ENCODE measurements at regions not wholly inside any gene's neighbourhood (a gene's known extent, or its start where the extent isn't known, plus 50 kb on each side); places are given as distances from the start of the nearest gene placed in this dataset.

- Histone ChIP-seq H3K4me3 (ENCODE audit: low read length in 3 of 3) (no peak overlapping the region), H3K27me3 (ENCODE audit: control insufficient read depth in 3 of 3, insufficient read depth in 3 of 3, low read length in 3 of 3) (peaks cover 2 to 17% (median 4%) of the 10 kb centered on the region in 3 donors), H3K27ac (ENCODE audit: low read depth, low read length) (no peak overlapping the region), H3K4me1 (ENCODE audit: control insufficient read depth in 3 of 3, insufficient read depth in 3 of 3, low read length in 3 of 3) (no peaks in the 10 kb centered on the region), H3K9me3 (ENCODE audit: control insufficient read depth in 3 of 3, low read length in 3 of 3) (peaks cover 0 to 2% (median 0%) of the 10 kb centered on the region in 3 donors), H3K36me3 (ENCODE audit: control insufficient read depth in 3 of 3, insufficient read depth in 3 of 3, low read length in 3 of 3) (no peaks in the 10 kb centered on the region), H3K9ac (ENCODE audit: low read depth in 1 of 3, low read length in 3 of 3) (no peak overlapping the region)
These were observed 148.3 kb upstream of the IRX3 start for GRCh38 chr16:54434859-54435258.

GRCh38 chr16:54432897-54433229 is 146.3 kb upstream of the IRX3 start:
- Histone ChIP-seq H3K4me1 (ENCODE audit: control insufficient read depth in 3 of 3, insufficient read depth in 3 of 3, low read length in 3 of 3) (no peaks in the 10 kb centered on the region), H3K27ac (ENCODE audit: low read depth, low read length) (no peak overlapping the region), H3K4me3 (ENCODE audit: low read length in 3 of 3) (no peak overlapping the region), H3K9ac (ENCODE audit: low read depth in 1 of 3, low read length in 3 of 3) (no peak overlapping the region), H3K27me3 (ENCODE audit: control insufficient read depth in 3 of 3, insufficient read depth in 3 of 3, low read length in 3 of 3) (peaks cover 6 to 16% (median 13%) of the 10 kb centered on the region in 3 donors), H3K9me3 (ENCODE audit: control insufficient read depth in 3 of 3, low read length in 3 of 3) (peaks cover 0 to 4% (median 0%) of the 10 kb centered on the region in 3 donors), H3K36me3 (ENCODE audit: control insufficient read depth in 3 of 3, insufficient read depth in 3 of 3, low read length in 3 of 3) (no peaks in the 10 kb centered on the region)

GRCh38 chr16:54431997-54432896 is 145.7 kb upstream of the IRX3 start:
- no peak overlapping the region for H3K27ac ChIP-seq (ENCODE audit: low read depth, low read length)
- peaks cover 6 to 13% (median 10%) of the 10 kb centered on the region in 3 donors for H3K27me3 ChIP-seq (ENCODE audit: control insufficient read depth in 3 of 3, insufficient read depth in 3 of 3, low read length in 3 of 3)
- H3K36me3 ChIP-seq (ENCODE audit: control insufficient read depth in 3 of 3, insufficient read depth in 3 of 3, low read length in 3 of 3): no peaks in the 10 kb centered on the region
- no peaks in the 10 kb centered on the region for H3K4me1 ChIP-seq (ENCODE audit: control insufficient read depth in 3 of 3, insufficient read depth in 3 of 3, low read length in 3 of 3)
- H3K4me3 ChIP-seq (ENCODE audit: low read length in 3 of 3): no peak overlapping the region
- H3K9me3 ChIP-seq (ENCODE audit: control insufficient read depth in 3 of 3, low read length in 3 of 3): peaks cover 0 to 4% (median 0%) of the 10 kb centered on the region in 3 donors
- H3K9ac ChIP-seq (ENCODE audit: low read depth in 1 of 3, low read length in 3 of 3): no peak overlapping the region

- Histone ChIP-seq H3K9me3 (ENCODE audit: control insufficient read depth in 3 of 3, low read length in 3 of 3) (peaks cover 0 to 4% (median 0%) of the 10 kb centered on the region in 3 donors), H3K9ac (ENCODE audit: low read depth in 1 of 3, low read length in 3 of 3) (no peak overlapping the region), H3K27ac (ENCODE audit: low read depth, low read length) (no peak overlapping the region), H3K27me3 (ENCODE audit: control insufficient read depth in 3 of 3, insufficient read depth in 3 of 3, low read length in 3 of 3) (peaks cover 6 to 13% (median 8%) of the 10 kb centered on the region in 3 donors), H3K36me3 (ENCODE audit: control insufficient read depth in 3 of 3, insufficient read depth in 3 of 3, low read length in 3 of 3) (no peaks in the 10 kb centered on the region), H3K4me1 (ENCODE audit: control insufficient read depth in 3 of 3, insufficient read depth in 3 of 3, low read length in 3 of 3) (no peaks in the 10 kb centered on the region), H3K4me3 (ENCODE audit: low read length in 3 of 3) (no peak overlapping the region)
These were observed 144.7 kb upstream of the IRX3 start for GRCh38 chr16:54431041-54431996.

GRCh38 chr16:54430491-54431030 is 144.0 kb upstream of the IRX3 start:
- no peak overlapping the region for H3K9ac ChIP-seq (ENCODE audit: low read depth in 1 of 3, low read length in 3 of 3)
- no peaks in the 10 kb centered on the region for H3K4me1 ChIP-seq (ENCODE audit: control insufficient read depth in 3 of 3, insufficient read depth in 3 of 3, low read length in 3 of 3)
- H3K27ac ChIP-seq (ENCODE audit: low read depth, low read length): no peak overlapping the region
- peaks cover 0 to 4% (median 0%) of the 10 kb centered on the region in 3 donors for H3K9me3 ChIP-seq (ENCODE audit: control insufficient read depth in 3 of 3, low read length in 3 of 3)
- no peak overlapping the region for H3K4me3 ChIP-seq (ENCODE audit: low read length in 3 of 3)
- H3K36me3 ChIP-seq (ENCODE audit: control insufficient read depth in 3 of 3, insufficient read depth in 3 of 3, low read length in 3 of 3): no peaks in the 10 kb centered on the region
- H3K27me3 ChIP-seq (ENCODE audit: control insufficient read depth in 3 of 3, insufficient read depth in 3 of 3, low read length in 3 of 3): peaks cover 4 to 8% (median 8%) of the 10 kb centered on the region in 3 donors

- Histone ChIP-seq H3K9me3 (ENCODE audit: control insufficient read depth in 3 of 3, low read length in 3 of 3) (peaks cover 0 to 4% (median 0%) of the 10 kb centered on the region in 3 donors), H3K4me1 (ENCODE audit: control insufficient read depth in 3 of 3, insufficient read depth in 3 of 3, low read length in 3 of 3) (no peaks in the 10 kb centered on the region), H3K27me3 (ENCODE audit: control insufficient read depth in 3 of 3, insufficient read depth in 3 of 3, low read length in 3 of 3) (peaks cover 4 to 8% (median 8%) of the 10 kb centered on the region in 3 donors), H3K4me3 (ENCODE audit: low read length in 3 of 3) (no peak overlapping the region), H3K9ac (ENCODE audit: low read depth in 1 of 3, low read length in 3 of 3) (no peak overlapping the region), H3K36me3 (ENCODE audit: control insufficient read depth in 3 of 3, insufficient read depth in 3 of 3, low read length in 3 of 3) (no peaks in the 10 kb centered on the region), H3K27ac (ENCODE audit: low read depth, low read length) (no peak overlapping the region)
These were observed 142.4 kb upstream of the IRX3 start for GRCh38 chr16:54429029-54429428.

GRCh38 chr16:54426553-54426849 is 139.9 kb upstream of the IRX3 start:
- Histone ChIP-seq H3K27ac (ENCODE audit: low read depth, low read length) (no peak overlapping the region), H3K36me3 (ENCODE audit: control insufficient read depth in 3 of 3, insufficient read depth in 3 of 3, low read length in 3 of 3) (no peaks in the 10 kb centered on the region), H3K4me3 (ENCODE audit: low read length in 3 of 3) (no peak overlapping the region), H3K9ac (ENCODE audit: low read depth in 1 of 3, low read length in 3 of 3) (no peak overlapping the region), H3K4me1 (ENCODE audit: control insufficient read depth in 3 of 3, insufficient read depth in 3 of 3, low read length in 3 of 3) (peaks cover 0 to 2% (median 0%) of the 10 kb centered on the region in 3 donors), H3K27me3 (ENCODE audit: control insufficient read depth in 3 of 3, insufficient read depth in 3 of 3, low read length in 3 of 3) (peaks cover 4 to 8% (median 4%) of the 10 kb centered on the region in 3 donors), H3K9me3 (ENCODE audit: control insufficient read depth in 3 of 3, low read length in 3 of 3) (peaks cover 0 to 4% (median 0%) of the 10 kb centered on the region in 3 donors)

GRCh38 chr16:54425681-54426552 is 139.3 kb upstream of the IRX3 start:
- peaks cover 0 to 4% (median 0%) of the 10 kb centered on the region in 3 donors for H3K9me3 ChIP-seq (ENCODE audit: control insufficient read depth in 3 of 3, low read length in 3 of 3)
- peaks cover 4 to 8% (median 4%) of the 10 kb centered on the region in 3 donors for H3K27me3 ChIP-seq (ENCODE audit: control insufficient read depth in 3 of 3, insufficient read depth in 3 of 3, low read length in 3 of 3)
- H3K4me3 ChIP-seq (ENCODE audit: low read length in 3 of 3): no peak overlapping the region
- peaks cover 0 to 2% (median 0%) of the 10 kb centered on the region in 3 donors for H3K4me1 ChIP-seq (ENCODE audit: control insufficient read depth in 3 of 3, insufficient read depth in 3 of 3, low read length in 3 of 3)
- no peaks in the 10 kb centered on the region for H3K36me3 ChIP-seq (ENCODE audit: control insufficient read depth in 3 of 3, insufficient read depth in 3 of 3, low read length in 3 of 3)
- no peak overlapping the region for H3K9ac ChIP-seq (ENCODE audit: low read depth in 1 of 3, low read length in 3 of 3)
- no peak overlapping the region for H3K27ac ChIP-seq (ENCODE audit: low read depth, low read length)

GRCh38 chr16:54425068-54425467 is 138.5 kb upstream of the IRX3 start:
- Histone ChIP-seq H3K27me3 (ENCODE audit: control insufficient read depth in 3 of 3, insufficient read depth in 3 of 3, low read length in 3 of 3) (peaks cover under 1 to 8% (median 4%) of the 10 kb centered on the region in 3 donors), H3K4me3 (ENCODE audit: low read length in 3 of 3) (no peak overlapping the region), H3K9me3 (ENCODE audit: control insufficient read depth in 3 of 3, low read length in 3 of 3) (peaks cover 0 to 4% (median 0%) of the 10 kb centered on the region in 3 donors), H3K9ac (ENCODE audit: low read depth in 1 of 3, low read length in 3 of 3) (no peak overlapping the region), H3K27ac (ENCODE audit: low read depth, low read length) (no peak overlapping the region), H3K36me3 (ENCODE audit: control insufficient read depth in 3 of 3, insufficient read depth in 3 of 3, low read length in 3 of 3) (no peaks in the 10 kb centered on the region), H3K4me1 (ENCODE audit: control insufficient read depth in 3 of 3, insufficient read depth in 3 of 3, low read length in 3 of 3) (peaks cover 0 to 2% (median 0%) of the 10 kb centered on the region in 3 donors)
